Posterior vena cava (tissue), 2 donors: ENCODE measurements at regions not wholly inside any gene's neighbourhood (a gene's known extent, or its start where the extent isn't known, plus 50 kb on each side); places are given as distances from the start of the nearest gene placed in this dataset.
"Not testable (repeated sequence)": the region's sequence is repeated elsewhere in the genome, so short reads cannot be mapped to it uniquely, and the experiment has no call there.

Source experiments
- DNase-seq: peaks from one replicate; pipeline ENCODE4 v3.0.0-alpha.2; 2020; ENCODE audit warnings: low spot score
- intact Hi-C, 2 donors: fragments of 100-400 bp; cut with DNase I; formaldehyde crosslinking; loops; one replicate each; pipeline versions ENCODE4 v1.14.1 to v1.14.2; 2022 to 2023
- microRNA-seq, 2 donors: library from miRNA; unstranded; fragments of <30 nt; microRNA quantifications; one replicate each; pipeline ENCODE4 v1.2.0, GENCODE V29; 2020 to 2021; ENCODE audit warnings: borderline microRNAs expressed in 2 of 2
- donor health status: DM: yes; HTN: yes; CAD: no.
- donor health status: DM: yes; HTN: yes; CAD: no.

DNA sequence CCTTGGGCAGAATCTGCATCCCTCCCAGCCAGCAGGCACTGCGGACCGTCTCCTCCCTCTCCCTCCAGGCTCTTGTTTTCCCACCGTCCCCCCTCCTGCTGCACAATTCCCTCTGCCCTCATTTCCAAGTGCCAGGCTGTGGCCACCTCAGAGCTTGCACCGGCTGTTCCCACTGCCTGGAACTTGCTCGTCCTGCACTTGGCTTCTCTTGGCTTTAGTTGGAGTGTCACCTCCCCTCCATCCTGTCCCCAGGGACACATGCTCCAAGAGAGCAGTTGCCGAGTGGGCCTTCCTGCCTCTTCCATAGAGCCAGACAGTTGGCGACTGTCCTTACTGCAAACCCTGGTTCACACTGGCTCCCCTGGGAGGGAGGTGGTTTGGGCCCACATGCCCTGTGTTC is 87.0 kb upstream of the DRD5 start:
- DNase-seq = peak; percentile 22
- intact Hi-C loops = loop anchor here in 1 of 2 donors (10.0 kb wide), 1 partner anchor 320 kb away; no protein-coding TSS in a partner anchor

DNA sequence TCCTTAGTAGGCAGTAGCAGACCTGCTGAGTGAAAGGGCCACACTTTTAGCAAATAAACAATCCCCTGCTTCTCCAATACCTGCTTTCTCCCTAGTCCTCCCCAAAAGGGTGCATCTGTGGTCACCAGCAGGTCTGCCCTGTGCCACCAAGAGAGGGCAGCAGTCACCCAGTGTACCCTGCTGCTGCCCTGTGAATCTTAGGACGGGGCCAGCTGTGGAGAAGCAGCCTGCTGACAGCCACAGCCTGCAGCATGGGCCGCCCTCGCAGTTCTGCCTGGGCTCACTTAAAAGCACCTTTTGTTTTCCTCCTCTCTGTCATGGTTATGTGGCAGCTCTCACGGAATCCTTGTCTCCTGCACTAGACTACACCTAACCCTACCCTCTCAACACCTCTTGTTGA is 85.4 kb upstream of the DRD5 start:
- DNase-seq = peak; percentile 40
- intact Hi-C loops = loop anchor here in 1 of 2 donors (10.0 kb wide), 1 partner anchor 319 kb away; no protein-coding TSS in a partner anchor

DNA sequence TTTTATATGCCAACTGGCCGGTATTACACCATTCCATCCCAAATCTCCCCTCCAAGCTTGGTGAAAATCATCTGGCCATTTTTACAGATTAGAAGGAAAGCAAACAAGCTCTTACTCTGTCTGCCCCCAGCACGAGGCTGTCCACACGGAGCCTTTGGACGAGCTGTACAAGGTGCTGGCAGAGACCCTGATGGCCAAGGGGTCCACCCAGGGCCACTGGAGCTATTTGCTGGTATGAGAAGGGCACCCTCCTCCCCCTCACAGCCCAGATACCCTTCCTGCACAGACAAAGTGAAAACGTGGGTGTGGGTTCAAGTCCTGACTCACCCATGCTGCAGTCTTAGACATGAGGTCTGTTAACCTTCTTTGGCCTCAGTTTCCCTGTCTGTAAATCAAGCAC is 84.9 kb upstream of the DRD5 start:
- DNase-seq = peak; percentile 57
- intact Hi-C loops = loop anchor here in 1 of 2 donors (10.0 kb wide), 1 partner anchor 318 kb away; no protein-coding TSS in a partner anchor

DNA sequence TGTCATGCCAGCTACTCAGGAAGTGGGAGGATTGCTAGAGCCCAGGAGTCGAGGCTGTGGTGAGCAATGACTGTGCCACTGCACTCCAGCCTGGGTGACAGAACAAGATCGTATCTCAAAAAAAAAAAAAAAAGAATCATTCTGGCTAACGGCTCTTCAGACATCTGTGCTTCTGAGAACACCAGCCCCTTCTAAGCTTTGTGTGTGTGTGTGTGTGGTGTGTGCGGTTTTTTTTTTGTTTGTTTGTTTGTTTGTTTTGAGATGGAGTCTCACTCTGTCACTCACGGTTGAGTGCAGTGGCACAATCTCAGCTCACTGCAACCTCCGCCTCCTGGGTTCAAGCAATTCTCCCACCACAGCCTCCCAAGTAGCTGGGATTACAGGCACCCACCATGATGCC is 79.4 kb upstream of the DRD5 start:
- intact Hi-C loops, DNase-seq: not testable (repeated sequence)

DNA sequence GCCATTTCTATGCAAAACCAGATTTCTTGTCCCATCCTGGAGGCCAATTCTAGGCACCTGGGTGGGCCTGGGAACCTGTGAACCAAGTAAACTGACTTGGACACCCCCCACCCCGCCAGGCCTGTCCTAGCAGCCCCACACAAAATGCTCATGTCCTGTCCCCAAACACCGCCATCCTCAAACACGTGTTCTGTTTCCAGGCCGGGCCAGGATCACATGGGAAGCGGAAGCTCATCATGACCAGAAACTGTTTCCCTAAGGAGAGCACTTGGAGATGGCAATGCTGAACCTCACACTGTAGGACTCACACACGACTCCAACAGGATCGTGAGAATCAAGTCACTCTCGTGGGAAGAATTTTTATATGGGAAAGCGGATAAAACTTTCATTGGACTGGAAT is 78.7 kb upstream of the DRD5 start:
- intact Hi-C loops, DNase-seq: not testable (repeated sequence)

DNA sequence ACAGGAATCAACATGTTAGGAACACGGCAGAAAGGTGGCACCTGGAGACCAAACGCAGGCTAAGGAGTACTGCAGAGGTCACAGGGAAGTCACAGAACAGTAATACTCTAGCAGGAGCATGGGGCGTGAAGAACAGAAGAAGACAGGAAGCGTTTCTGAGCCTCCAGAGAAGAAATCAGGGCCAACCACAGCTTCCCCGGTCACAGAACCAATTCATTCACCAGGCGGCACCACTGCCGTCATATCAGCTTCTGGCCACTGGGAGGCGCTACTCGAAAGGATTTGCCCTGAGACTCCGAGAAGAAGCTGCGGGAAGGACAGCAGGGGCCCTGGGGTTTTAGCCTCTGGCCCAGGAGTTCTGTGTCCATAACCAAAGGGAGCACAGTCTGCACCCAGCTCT is 78.0 kb upstream of the DRD5 start:
- intact Hi-C loops = no loop called here
- peak; percentile 85 for DNase-seq

DNA sequence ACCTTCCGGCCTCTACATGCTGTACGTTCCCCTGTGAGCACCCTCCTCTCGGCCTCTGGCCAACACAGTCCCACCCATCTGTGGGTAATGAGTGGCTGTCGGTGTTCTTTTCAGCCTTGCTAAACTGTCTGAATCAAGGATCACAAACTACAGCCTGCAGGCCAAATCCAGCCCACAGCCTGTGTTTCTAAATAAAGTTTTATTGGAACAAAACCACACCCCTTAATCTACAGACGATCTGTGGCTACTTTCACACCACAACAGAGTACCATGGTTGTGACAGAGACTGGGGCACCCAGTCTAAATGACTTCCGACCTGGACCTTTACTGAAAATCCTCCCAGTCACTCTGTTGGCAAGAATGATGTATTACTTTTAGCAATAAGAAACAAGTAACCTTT is 77.3 kb upstream of the DRD5 start:
- DNase-seq, intact Hi-C loops: not testable (repeated sequence)

DNA sequence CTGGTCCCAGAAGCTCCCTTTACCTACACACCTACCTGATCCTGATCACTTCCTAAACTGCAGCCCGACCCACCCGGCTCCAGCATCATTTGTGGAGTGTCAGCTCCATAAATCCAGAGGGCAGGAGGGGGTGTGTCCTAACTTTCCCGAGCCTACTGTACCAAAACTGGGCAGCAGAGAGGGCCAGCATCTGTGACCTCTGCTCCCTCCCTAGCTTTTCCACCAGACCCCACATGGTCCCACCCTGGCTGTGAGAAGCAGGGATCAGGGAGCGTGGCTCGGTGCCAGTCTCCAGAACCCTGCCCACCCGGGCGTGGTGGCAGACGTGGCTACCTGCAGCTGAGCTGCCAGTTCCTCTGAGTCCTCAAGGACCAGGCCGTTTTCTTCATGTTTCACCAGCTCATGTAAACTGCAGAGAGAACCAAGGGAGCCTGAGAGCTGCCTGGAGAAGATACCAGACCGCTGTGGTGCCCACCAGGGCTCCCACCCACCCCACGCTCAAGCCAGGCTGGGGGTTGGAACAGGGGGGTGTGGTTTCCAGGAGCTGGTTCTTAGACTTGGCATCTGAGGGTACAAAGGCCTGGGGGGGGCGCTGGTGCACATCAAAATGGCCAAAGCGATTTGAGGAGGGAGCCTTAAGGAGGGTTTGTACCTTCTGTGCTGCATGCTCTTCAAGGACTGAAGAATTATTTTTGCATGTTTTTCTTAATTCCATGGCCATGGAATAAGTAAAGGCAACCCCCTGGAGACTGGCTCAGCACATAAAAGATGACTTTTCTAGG is 76.7 kb upstream of the DRD5 start:
- DNase-seq = no peak
- intact Hi-C loops = no loop called here

DNA sequence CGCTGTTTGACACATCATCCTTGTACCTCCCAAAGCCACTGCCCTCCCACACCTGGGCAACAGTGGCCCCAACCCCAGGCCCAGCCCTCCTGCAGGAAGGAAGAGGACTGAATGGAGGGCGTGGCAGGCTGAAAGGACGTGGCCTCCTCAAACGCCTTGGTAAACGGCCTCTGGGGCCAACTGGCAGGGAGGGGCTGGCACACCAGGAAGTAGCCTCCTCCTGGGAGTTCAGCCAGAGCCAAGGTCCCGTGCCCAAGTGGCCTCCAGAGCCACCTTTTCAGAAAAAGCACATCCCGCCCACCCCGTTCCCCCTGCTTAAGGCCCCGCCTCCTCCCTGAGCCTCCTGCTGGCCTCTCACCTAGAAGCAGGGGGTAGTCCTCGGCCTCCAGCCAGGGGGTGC is 74.2 kb upstream of the DRD5 start:
- intact Hi-C loops = not testable (repeated sequence)

DNA sequence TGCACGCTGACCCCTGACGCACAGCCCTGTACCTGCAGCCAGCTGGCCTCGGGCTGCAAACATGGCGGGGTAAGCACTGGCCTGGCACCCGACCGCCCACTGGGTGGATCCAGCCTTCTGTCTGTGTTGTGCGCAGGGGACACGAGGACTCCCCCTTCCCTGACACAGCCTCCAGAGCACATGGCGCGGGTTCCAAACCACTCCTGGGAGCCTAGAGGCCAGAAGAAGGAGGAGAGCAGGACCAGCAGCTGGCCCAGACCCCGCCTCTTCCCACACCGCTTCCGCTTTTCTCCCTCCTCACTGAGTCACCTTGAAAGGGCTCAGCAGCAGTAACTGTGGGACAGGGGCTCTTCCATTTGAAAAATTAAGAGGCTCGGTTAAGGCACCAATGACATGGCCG is 73.5 kb upstream of the DRD5 start:
- intact Hi-C loops, DNase-seq: not testable (repeated sequence)

More for the DNA sequence above, 74.2 kb upstream of the DRD5 start:
- not testable (repeated sequence) for DNase-seq

DNA sequence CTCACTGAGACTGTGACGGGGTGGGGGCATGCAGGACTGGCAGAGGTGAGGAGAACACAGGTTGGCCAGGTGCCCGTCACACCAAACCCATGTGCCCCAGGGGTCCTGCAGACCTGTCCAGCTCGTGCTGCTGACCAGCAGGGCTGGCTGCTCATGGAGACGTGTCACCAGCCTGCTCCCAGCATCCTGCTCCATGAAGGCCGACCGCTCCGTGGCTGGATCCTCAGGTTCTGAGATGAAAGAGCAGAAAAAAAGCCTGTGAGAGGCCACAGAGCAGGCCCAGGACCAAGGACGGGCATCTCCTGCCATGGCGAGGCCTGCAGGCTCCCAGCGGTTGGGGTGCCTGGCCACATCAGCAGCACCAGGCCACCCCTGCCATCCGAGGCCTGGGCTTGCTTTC is 71.7 kb upstream of the DRD5 start:
- no peak for DNase-seq
- intact Hi-C loops = no loop called here

DNA sequence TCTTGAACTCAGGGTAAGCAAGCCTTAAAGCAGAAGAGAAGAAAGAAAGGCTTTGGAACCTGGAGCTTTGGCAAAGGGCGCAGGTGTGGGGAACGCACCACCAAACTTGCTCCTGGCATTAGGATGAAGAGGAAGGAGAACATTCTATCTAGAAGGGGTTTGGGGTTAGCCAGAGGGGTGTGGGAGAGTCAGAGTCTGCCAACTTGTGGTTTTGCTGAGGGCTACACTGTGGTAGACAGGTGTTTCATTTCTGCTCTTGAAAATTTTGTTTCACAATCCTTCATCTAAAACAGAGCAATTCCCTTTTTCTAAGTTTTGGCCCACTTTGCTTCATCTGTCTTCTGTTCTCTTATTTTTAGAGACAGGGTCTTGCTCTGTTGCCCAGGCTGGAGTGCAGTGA is 66.2 kb upstream of the DRD5 start:
- DNase-seq, intact Hi-C loops: not testable (repeated sequence)

DNA sequence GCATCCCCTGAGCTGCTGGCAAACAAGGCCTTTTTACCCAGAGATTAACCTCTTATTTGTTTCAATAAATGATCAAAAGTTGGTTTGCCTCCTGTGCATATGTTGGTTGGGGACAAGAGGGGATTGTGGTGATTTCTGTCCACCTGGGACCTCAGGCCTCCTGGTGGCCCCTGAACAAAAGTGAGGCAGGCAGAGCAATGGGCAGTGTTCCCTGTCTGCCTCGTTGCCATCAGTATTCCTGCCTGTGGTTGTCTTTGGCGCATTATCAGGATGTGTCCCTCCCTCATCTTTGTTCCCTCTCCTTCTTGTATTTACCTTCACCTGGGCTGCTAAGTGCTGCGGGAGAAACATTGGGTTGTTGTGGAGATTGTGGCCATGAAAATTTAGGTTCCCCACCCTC is 65.3 kb upstream of the DRD5 start:
- intact Hi-C loops = no loop called here
- DNase-seq = no peak

DNA sequence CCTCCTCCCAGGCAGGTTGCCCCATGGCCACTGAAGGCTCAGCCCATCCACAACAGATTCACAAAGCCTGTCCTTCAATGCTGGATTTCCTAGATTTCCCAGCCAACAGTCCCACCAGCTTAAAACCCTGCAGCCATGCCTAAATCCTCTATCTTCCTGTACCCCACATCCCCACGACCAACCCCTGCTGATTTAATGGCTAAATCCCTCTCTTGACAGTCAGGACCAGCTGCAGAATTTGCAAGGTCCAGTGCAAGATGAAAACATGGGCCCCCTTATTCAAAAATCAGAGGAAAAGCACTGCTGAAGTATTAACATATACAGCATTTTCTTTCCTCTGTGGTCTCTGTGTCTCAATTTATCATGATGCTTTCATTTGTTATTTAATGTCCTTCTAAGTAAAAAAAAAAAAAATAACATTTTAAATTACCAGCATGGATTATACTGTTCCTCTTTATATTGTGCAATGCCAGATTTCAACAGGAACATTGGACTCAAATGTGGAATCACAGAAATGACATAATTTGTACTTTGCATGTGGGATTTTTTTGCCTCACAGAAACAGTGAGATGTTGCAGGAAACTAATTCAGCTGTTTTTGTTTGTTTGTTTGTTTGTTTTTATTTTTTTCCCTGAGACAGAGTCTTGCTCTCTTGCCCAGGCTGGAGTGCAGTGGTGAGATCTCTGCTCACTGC is 63.0 kb upstream of the DRD5 start:
- intact Hi-C loops, DNase-seq: not testable (repeated sequence)

DNA sequence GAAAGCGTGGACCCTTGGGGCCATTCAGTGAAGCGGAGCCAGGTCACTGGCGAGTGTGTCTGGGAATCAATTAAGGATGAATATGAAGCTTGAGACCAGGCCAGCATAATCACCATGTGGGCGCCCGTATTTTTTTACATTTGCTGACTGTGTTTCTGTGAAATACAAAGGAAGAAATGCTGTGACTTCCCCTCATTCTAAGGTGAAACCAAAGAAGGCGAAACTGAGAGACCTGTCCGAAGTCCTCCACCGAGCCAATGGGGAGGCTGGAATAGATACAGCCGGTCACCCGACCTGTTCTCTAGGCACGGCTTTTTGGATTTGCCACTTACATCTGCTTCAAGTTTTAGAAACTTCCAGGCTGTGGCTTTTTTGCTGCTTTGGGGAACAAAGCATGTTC is 59.3 kb upstream of the DRD5 start:
- DNase-seq, intact Hi-C loops: not testable (repeated sequence)

Small RNA genes lying in the stretch of these regions (microRNA-seq; reads per million reads assigned to microRNA genes)
- 0 reads per million in 2 donors for gene MIR548I2
